ENCODE measurements at regions not wholly inside any gene's neighbourhood (a gene's known extent, or its start where the extent isn't known, plus 50 kb on each side); places are given as distances from the start of the nearest gene placed in this dataset.

DNA sequence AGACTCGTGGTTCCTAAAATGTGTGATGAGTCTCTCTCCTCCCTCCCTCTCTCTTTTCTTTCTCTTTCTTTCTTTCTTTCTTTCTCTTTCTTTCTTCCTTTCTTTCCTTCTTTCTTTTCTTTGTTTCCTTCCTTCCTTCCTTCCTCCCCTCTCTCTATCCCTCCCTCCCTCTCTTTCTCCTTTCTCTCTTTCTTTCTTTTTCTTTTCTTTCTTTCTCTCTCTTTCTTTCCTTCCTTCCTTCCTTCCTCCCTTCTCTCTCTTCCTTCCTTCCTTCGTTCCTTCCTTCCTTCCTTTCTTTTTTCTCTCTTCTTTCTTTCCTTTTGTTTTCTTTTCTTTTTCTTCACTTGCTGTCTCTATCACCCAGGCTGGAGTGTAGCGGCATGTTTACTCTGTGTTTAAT lies 290.8 kb downstream of the NFKBIZ start:
- Histone ChIP-seq H2BK15ac (ENCODE audit: low read depth, poor library complexity, severe bottlenecking) (no peak overlapping the region), H2BK120ac (ENCODE audit: low read depth, low read length) (no peak overlapping the region), H3K4me2 (ENCODE audit: low read length, poor library complexity, severe bottlenecking) (no peak overlapping the region), H2AFZ (ENCODE audit: low read depth, low read length) (no peak overlapping the region), H3K27me3 (ENCODE audit: control insufficient read depth in 1 of 2, insufficient read depth in 1 of 2, low read length in 2 of 2) (no peaks in the 10 kb centered on the region), H4K8ac (ENCODE audit: low read length) (no peak overlapping the region), H3K27ac (ENCODE audit: low read length, poor library complexity, severe bottlenecking) (no peak overlapping the region), H4K91ac (ENCODE audit: low read length) (no peak overlapping the region), H3K79me1 (replicated peaks; ENCODE audit: low read length, poor library complexity, severe bottlenecking) (no peaks in the 10 kb centered on the region), H2AK5ac (ENCODE audit: low read length, severe bottlenecking) (no peak overlapping the region), H3K4ac (ENCODE audit: low read depth in 1 of 2, low read length in 2 of 2) (no peak overlapping the region), H3K4me1 (ENCODE audit: control insufficient read depth, insufficient read depth, low read depth, low read length) (no peaks in the 10 kb centered on the region), H3K4me3 (ENCODE audit: insufficient read depth in 1 of 2, low read depth in 1 of 2, low read length in 2 of 2) (no peak overlapping the region), H3K9ac (ENCODE audit: low read length) (no peak overlapping the region), H3K36me3 (ENCODE audit: control insufficient read depth in 1 of 2, insufficient read depth in 2 of 2, low read depth in 1 of 2, low read length in 2 of 2) (no peaks in the 10 kb centered on the region), H3K14ac (ENCODE audit: low read length in 2 of 2) (no peak overlapping the region), H2BK12ac (ENCODE audit: low read length in 2 of 2) (no peak overlapping the region), H3K23ac (ENCODE audit: low read length in 2 of 2) (no peak overlapping the region), H3K18ac (ENCODE audit: low read depth in 1 of 2, low read length in 2 of 2) (no peak overlapping the region), H3K9me3 (ENCODE audit: control insufficient read depth, low read length) (no peaks in the 10 kb centered on the region), H2BK5ac (ENCODE audit: low read depth, low read length, poor library complexity, severe bottlenecking) (no peak overlapping the region)
- WGBS, result 90% methylated on average over 3 of the region's 3 CpGs
- DNase-seq, result no peak

DNA sequence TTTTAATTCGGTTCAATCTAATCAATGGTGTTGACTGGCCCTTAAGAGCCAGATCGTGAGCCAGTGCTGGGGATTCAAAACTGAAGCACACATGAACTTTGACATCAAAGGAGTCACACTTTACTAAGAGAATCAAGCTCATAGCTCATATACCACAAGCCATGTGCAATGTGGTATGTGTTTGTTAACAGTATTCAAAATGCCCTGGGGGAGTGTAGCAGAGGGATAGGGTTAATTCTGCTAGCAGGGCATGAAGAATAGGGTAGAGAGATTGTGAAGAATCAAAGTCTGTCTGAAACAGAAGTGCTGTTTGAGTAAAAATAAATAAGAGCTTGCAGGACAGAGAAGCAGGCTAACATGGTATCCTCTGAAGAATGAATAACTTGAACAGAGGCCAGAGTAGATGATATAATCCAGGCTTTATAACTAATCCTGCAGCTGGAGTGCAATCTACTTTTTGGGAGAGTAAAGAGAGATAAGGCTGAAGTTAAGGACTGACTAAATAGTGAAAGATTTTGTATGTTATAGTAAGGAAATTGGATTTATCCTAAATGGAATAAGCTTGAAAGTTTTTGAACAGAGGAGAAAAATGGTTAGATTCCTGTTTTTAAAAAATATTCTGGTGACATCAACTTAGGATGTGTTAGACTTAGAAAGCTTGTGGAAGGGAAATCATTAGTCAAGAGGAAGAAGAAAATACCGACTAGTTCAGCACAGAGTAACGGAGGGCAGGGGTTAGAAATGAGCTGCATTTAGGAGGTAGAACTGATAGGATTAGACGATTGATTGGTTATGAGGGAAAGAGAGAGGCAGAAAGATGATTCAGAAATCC lies 292.0 kb downstream of the NFKBIZ start:
- Histone ChIP-seq H3K27me3 (ENCODE audit: control insufficient read depth in 1 of 2, insufficient read depth in 1 of 2, low read length in 2 of 2) (no peaks in the 10 kb centered on the region), H3K14ac (ENCODE audit: low read length in 2 of 2) (no peak overlapping the region), H3K9ac (ENCODE audit: low read length) (no peak overlapping the region), H3K9me3 (ENCODE audit: control insufficient read depth, low read length) (no peaks in the 10 kb centered on the region), H4K91ac (ENCODE audit: low read length) (no peak overlapping the region), H3K23ac (ENCODE audit: low read length in 2 of 2) (no peak overlapping the region), H2BK120ac (ENCODE audit: low read depth, low read length) (no peak overlapping the region), H3K36me3 (ENCODE audit: control insufficient read depth in 1 of 2, insufficient read depth in 2 of 2, low read depth in 1 of 2, low read length in 2 of 2) (no peaks in the 10 kb centered on the region), H3K79me1 (replicated peaks; ENCODE audit: low read length, poor library complexity, severe bottlenecking) (no peaks in the 10 kb centered on the region), H2AFZ (ENCODE audit: low read depth, low read length) (no peak overlapping the region), H3K4ac (ENCODE audit: low read depth in 1 of 2, low read length in 2 of 2) (no peak overlapping the region), H2AK5ac (ENCODE audit: low read length, severe bottlenecking) (no peak overlapping the region), H3K4me3 (ENCODE audit: insufficient read depth in 1 of 2, low read depth in 1 of 2, low read length in 2 of 2) (no peak overlapping the region), H3K18ac (ENCODE audit: low read depth in 1 of 2, low read length in 2 of 2) (no peak overlapping the region), H3K27ac (ENCODE audit: low read length, poor library complexity, severe bottlenecking) (peak overlapping the region; percentile 47), H2BK15ac (ENCODE audit: low read depth, poor library complexity, severe bottlenecking) (no peak overlapping the region), H3K4me1 (ENCODE audit: control insufficient read depth, insufficient read depth, low read depth, low read length) (no peaks in the 10 kb centered on the region), H2BK12ac (ENCODE audit: low read length in 2 of 2) (peak overlapping the region in 1 of 2 experiments; percentile 18), H4K8ac (ENCODE audit: low read length) (no peak overlapping the region), H3K4me2 (ENCODE audit: low read length, poor library complexity, severe bottlenecking) (no peak overlapping the region), H2BK5ac (ENCODE audit: low read depth, low read length, poor library complexity, severe bottlenecking) (no peak overlapping the region)
- 78% methylated on average over 4 of the region's 5 CpGs for WGBS
- DNase-seq, result peak; percentile 49

DNA sequence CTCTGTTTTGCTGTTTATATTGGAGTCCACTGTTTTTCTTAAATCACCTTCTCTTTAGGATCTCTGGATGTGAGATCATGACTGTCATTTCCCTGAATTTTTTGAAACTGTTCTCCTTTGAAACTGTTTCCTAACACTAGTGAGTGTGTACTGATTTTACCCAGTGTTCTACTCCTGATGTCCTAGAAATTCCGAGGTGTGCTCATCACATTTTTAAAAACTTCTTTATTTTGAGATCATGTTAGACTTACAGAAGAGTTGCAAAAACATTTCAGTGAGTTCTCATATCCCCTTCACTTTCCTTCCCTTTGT lies 292.6 kb downstream of the NFKBIZ start:
- no peak overlapping the region for H3K4me2 ChIP-seq (ENCODE audit: low read length, poor library complexity, severe bottlenecking)
- H3K79me1 ChIP-seq (replicated peaks; ENCODE audit: low read length, poor library complexity, severe bottlenecking), result no peaks in the 10 kb centered on the region
- H3K14ac ChIP-seq (ENCODE audit: low read length in 2 of 2), result no peak overlapping the region
- H3K9ac ChIP-seq (ENCODE audit: low read length), result no peak overlapping the region
- H3K9me3 ChIP-seq (ENCODE audit: control insufficient read depth, low read length), result no peaks in the 10 kb centered on the region
- no peaks in the 10 kb centered on the region for H3K4me1 ChIP-seq (ENCODE audit: control insufficient read depth, insufficient read depth, low read depth, low read length)
- no peaks in the 10 kb centered on the region for H3K27me3 ChIP-seq (ENCODE audit: control insufficient read depth in 1 of 2, insufficient read depth in 1 of 2, low read length in 2 of 2)
- no peak overlapping the region for H3K18ac ChIP-seq (ENCODE audit: low read depth in 1 of 2, low read length in 2 of 2)
- no peak overlapping the region for H3K4me3 ChIP-seq (ENCODE audit: insufficient read depth in 1 of 2, low read depth in 1 of 2, low read length in 2 of 2)
- H2BK120ac ChIP-seq (ENCODE audit: low read depth, low read length), result no peak overlapping the region
- H2AK5ac ChIP-seq (ENCODE audit: low read length, severe bottlenecking), result no peak overlapping the region
- peak; percentile 54 for DNase-seq
- H3K23ac ChIP-seq (ENCODE audit: low read length in 2 of 2), result no peak overlapping the region
- H4K91ac ChIP-seq (ENCODE audit: low read length), result no peak overlapping the region
- H2AFZ ChIP-seq (ENCODE audit: low read depth, low read length), result no peak overlapping the region
- H2BK12ac ChIP-seq (ENCODE audit: low read length in 2 of 2), result no peak overlapping the region
- no peaks in the 10 kb centered on the region for H3K36me3 ChIP-seq (ENCODE audit: control insufficient read depth in 1 of 2, insufficient read depth in 2 of 2, low read depth in 1 of 2, low read length in 2 of 2)
- no peak overlapping the region for H3K4ac ChIP-seq (ENCODE audit: low read depth in 1 of 2, low read length in 2 of 2)
- no peak overlapping the region for H2BK5ac ChIP-seq (ENCODE audit: low read depth, low read length, poor library complexity, severe bottlenecking)
- WGBS, result no CpG with 5 or more reads among the region's 1 CpG
- H4K8ac ChIP-seq (ENCODE audit: low read length), result no peak overlapping the region
- H3K27ac ChIP-seq (ENCODE audit: low read length, poor library complexity, severe bottlenecking), result no peak overlapping the region
- no peak overlapping the region for H2BK15ac ChIP-seq (ENCODE audit: low read depth, poor library complexity, severe bottlenecking)

DNA sequence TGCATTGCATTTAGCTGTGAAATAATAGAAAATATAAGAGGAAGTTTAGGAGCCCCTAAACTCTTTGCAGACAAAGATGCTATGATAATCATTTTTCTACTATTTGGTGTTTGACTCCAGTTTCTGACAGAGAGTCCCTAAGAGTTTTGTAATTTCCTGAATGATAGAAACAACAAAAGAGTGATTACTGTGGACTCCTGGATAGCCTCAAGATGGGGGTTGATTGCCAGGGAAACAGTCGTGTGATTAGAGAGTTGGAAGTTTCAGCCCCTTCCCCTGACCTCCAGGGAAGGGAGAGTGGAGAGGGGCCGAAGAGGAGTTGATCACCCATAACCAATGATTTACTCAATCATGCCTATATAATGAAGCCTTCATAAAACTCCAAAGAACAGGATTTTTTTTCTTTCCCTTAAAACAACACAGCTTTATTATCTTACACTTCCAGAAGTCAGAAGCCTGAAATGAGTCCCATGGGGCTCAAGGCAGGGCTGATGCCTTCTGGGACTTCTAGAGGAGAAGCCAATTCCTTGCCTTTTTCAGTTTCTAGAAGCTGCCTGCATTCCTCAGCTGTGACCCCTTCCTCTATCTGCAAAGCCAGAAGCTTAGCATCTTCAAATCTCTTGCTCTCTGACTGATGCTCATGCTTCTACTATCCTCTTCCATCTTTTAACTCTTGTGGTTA lies 292.3 kb upstream of the ZPLD1 start:
- H3K4me1 ChIP-seq (ENCODE audit: control insufficient read depth, insufficient read depth, low read depth, low read length), result no peaks in the 10 kb centered on the region

More for the DNA sequence above, 292.3 kb upstream of the ZPLD1 start:
- H3K4me3 ChIP-seq (ENCODE audit: insufficient read depth in 1 of 2, low read depth in 1 of 2, low read length in 2 of 2), result no peak overlapping the region
- no peak overlapping the region for H3K4me2 ChIP-seq (ENCODE audit: low read length, poor library complexity, severe bottlenecking)
- H3K18ac ChIP-seq (ENCODE audit: low read depth in 1 of 2, low read length in 2 of 2), result peak overlapping the region in 1 of 2 experiments; percentile 24
- no peak overlapping the region for H4K8ac ChIP-seq (ENCODE audit: low read length)
- no peak overlapping the region for H3K9ac ChIP-seq (ENCODE audit: low read length)
- H2BK120ac ChIP-seq (ENCODE audit: low read depth, low read length), result no peak overlapping the region
- H3K36me3 ChIP-seq (ENCODE audit: control insufficient read depth in 1 of 2, insufficient read depth in 2 of 2, low read depth in 1 of 2, low read length in 2 of 2), result no peaks in the 10 kb centered on the region
- 30% methylated on average over 2 of the region's 2 CpGs for WGBS
- H2AK5ac ChIP-seq (ENCODE audit: low read length, severe bottlenecking), result no peak overlapping the region
- H2BK12ac ChIP-seq (ENCODE audit: low read length in 2 of 2), result no peak overlapping the region
- H3K4ac ChIP-seq (ENCODE audit: low read depth in 1 of 2, low read length in 2 of 2), result peak overlapping the region in 1 of 2 experiments; percentile 51
- H3K27ac ChIP-seq (ENCODE audit: low read length, poor library complexity, severe bottlenecking), result no peak overlapping the region
- DNase-seq, result no peak
- no peak overlapping the region for H3K14ac ChIP-seq (ENCODE audit: low read length in 2 of 2)
- H3K9me3 ChIP-seq (ENCODE audit: control insufficient read depth, low read length), result no peaks in the 10 kb centered on the region
- H3K27me3 ChIP-seq (ENCODE audit: control insufficient read depth in 1 of 2, insufficient read depth in 1 of 2, low read length in 2 of 2), result no peaks in the 10 kb centered on the region
- H2BK5ac ChIP-seq (ENCODE audit: low read depth, low read length, poor library complexity, severe bottlenecking), result no peak overlapping the region
- no peak overlapping the region for H2BK15ac ChIP-seq (ENCODE audit: low read depth, poor library complexity, severe bottlenecking)
- peak overlapping the region; percentile 42 for H2AFZ ChIP-seq (ENCODE audit: low read depth, low read length)
- no peak overlapping the region for H4K91ac ChIP-seq (ENCODE audit: low read length)
- H3K79me1 ChIP-seq (replicated peaks; ENCODE audit: low read length, poor library complexity, severe bottlenecking), result no peaks in the 10 kb centered on the region
- no peak overlapping the region for H3K23ac ChIP-seq (ENCODE audit: low read length in 2 of 2)

All from mesenchymal stem cell (in vitro differentiated cells and primary cell).